ENCODE measurements at regions not wholly inside any gene's neighbourhood (a gene's known extent, or its start where the extent isn't known, plus 50 kb on each side); places are given as distances from the start of the nearest gene placed in this dataset.

DNA sequence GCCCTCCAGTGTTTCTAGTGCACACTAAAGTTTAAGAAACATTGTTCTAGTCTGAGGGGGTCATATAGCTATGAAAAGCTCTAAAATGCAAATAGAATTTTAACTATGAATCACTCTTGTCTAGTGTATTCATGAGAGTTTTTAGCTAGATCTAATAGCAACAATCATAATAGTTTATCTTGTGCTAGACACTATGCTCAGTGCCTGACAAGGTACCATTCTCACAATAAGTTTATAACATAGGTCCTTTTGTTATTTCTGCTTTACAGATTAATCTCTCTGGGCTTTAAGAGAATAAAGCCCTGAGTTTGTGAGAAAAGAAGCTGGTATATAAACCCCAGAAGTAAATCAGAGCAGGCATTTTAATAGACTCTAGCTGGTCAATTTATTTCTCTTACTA is 2120.7 kb downstream of the MAT2B start:
- DNase-seq = no peak

- DNase-seq = no peak
Measured at GRCh38 chr5:165627548-165628170, 2122.2 kb downstream of the MAT2B start.

DNA sequence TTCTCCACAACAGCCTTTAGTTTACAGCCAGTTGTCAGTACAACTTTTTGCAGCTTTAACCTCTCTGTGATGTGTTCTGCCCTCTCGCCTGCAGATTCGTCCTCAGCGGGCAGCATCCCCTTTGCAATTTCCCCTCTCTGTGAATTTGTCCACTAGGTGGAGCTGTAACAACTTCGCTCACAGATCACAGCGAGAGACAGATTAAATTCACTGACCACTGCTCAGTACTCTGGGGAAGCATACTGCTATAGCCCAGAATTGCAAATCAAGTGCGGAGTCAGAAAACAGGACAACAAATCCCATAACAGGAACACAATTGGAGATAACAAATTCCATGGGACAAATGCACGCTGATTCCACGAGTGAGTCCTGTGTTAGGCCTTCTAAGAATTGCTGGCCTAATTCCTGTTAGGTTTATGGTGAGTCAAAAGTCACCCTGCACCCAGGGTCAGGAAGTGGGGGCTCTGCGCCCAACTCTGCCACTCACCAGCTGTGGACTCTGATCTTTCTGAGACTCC is 2124.9 kb downstream of the MAT2B start:
- peak; percentile 32 for DNase-seq

- DNase-seq = no peak
Measured at GRCh38 chr5:165631235-165631634, 2125.8 kb downstream of the MAT2B start.

GRCh38 chr5:165642366-165642765 is 2136.9 kb downstream of the MAT2B start:
- DNase-seq = no peak

DNA sequence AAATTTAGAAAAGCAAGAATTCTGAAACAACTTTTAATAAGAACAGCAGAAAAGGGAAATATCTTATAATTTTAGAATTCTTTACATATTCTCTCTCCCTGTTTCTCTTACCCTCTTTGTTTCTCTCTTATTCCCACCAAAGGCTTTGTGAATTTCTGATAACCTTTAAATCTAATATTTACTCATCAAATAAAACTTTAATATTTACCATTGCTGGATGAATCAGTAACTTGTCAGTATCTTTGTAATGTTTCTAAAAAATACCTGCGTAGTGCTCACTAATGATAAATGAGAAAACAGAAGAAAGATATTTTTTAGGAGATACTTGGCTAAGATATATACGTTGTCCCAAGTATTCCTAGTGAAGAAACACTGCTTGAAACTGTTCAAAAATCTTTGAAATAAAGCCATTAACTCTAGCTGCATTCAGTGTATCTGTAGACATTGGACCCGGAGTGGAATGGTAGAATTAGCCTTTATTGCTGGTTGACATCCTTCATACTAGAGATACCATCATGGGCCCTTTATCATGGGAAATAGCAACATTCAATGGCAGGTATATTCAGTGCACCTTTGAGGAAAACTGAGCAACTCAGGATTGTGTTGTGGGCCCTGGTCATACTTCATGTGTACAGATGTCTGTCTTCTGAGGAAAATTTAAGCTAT is 2160.4 kb downstream of the MAT2B start:
- no peak for DNase-seq

GRCh38 chr5:165673499-165673898 is 2168.1 kb downstream of the MAT2B start:
- no peak for DNase-seq

GRCh38 chr5:165695796-165696195 is 2190.4 kb downstream of the MAT2B start:
- DNase-seq = no peak

GRCh38 chr5:165705960-165706359 is 2200.5 kb downstream of the MAT2B start:
- no peak for DNase-seq

DNA sequence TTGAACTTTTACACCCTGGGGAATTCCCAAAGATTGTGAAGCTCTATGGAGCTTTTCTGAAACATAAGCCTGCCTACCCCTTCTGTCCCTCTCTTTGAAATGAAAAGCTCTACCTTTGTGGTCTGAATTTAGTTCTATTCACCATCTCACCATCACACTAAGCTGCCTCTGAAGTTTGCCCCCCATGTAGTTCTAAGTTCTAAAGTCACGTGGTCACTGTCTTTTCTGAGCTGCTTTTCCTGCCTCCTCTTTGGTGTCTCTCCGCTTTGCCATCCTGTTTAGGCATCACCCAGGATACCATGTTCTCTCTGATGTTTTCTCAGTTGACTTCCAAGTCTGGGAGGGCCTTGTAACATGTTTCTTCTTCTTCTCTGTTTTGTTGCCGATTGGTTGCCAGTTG is 2206.6 kb downstream of the MAT2B start:
- no peak for DNase-seq

DNA sequence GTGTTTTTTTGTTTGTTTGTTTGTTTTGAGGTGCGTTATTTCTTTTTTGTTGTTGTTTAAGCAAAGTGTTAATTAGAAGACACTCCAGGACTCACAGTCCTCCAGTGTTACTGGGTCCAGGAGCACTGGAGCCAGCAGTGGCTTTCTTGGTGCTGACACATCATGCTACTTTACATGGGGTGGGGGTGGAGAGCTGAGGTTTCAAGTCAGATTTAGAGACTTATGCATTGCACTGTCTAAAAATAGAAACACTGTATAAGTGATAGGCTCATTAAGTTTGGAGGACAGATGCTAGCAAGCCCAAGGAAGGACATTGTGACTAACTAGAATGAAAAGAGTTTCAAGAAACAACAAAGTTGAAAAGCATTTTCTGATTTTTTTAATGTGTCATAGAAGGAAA is 2209.2 kb downstream of the MAT2B start:
- DNase-seq = no peak

DNA sequence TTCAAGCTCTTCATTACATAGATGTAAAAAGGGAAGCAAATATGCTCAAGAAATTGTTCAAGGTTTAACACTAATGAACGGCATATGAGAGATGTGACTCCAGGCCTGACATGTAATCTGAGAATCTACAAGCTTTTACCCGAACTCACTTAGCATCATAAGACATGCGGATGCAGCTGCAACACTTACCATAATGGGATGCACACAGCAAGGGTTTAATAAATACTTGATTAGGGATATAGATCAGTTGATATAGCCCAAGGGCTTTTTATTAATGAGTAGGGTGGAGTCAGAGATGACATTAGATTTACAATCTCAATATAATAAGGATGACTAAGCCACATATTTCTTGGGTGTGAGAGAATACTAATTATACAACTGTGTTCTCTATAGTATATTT is 2215.5 kb downstream of the MAT2B start:
- DNase-seq = no peak

GRCh38 chr5:165722401-165722800 is 2217.0 kb downstream of the MAT2B start:
- DNase-seq = no peak

DNA sequence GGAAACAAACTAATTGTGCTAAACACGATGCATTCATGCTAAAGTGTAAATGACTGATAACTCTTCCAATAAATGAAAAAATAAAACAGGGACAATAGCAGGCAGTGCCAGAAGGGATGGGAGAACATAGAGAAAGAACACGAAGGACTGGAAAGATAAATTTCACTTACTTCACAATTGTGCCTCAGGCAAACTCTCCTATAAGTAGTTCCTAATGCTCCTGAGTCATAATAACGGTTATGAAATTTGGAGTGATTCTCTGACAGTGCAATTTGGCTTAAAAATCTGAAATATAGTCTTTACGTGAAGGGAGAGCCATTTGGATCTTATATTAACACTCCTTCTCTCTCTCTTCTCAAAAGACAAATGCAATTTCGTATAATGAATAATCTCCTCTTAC is 2218.5 kb downstream of the MAT2B start:
- DNase-seq = no peak

- DNase-seq = no peak
Measured at GRCh38 chr5:165728425-165728824, 2223.0 kb downstream of the MAT2B start.

DNA sequence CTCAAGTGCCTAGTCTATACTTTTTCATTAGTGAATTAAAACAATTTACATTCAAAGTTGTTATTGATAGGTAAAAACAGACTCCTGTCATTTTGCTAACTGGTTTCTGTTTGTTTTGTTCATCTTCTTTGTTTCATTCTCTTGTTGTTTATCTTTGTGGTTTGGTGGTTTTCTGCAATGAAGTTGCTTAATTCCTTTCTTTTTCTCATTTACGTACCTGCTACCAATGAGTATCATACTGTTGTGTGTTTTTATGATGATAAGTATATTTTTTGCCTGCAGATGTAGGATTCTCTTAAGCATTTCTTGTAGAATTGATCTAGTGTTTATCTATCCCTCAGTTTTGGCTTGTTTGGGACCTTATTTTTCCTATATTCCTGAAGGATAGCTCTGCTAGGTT is 2230.0 kb downstream of the MAT2B start:
- DNase-seq = no peak

DNA sequence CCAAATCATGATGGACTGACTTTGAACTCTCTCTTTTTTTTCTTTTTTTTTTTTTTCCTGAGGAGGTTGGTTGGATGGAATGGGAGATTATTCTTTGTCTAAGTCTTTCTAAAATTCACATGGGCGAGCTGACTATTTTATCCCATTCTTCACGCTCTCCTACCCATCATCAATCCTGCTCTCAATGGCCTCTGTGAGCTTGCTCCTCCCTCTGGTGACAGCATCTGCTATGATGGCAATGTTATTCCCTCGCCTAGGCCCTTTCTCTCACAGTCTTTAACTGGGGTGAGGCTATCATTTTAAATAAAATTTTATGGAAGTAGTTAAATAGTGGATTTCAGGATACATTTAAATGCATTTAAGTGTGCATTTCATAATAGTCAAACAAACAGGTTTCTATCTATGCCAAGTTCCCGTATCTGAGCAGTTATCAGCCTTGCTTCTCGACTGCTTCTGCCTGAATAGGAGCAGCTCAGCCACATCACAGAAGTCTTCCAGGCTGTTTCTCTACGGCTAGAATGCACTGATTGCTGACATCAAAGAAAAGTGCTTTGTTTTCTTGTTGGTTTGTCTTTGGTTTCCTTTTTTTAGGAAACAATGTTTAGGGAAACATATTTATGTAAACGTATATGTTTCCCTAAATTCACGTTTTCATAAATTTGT is 2233.8 kb downstream of the MAT2B start:
- DNase-seq = no peak

GRCh38 chr5:165757791-165758190 is 2252.4 kb downstream of the MAT2B start:
- no peak for DNase-seq

GRCh38 chr5:165775111-165775510 is 2269.7 kb downstream of the MAT2B start:
- no peak for DNase-seq

- DNase-seq = no peak
Measured at GRCh38 chr5:165779505-165779904, 2274.1 kb downstream of the MAT2B start.

DNA sequence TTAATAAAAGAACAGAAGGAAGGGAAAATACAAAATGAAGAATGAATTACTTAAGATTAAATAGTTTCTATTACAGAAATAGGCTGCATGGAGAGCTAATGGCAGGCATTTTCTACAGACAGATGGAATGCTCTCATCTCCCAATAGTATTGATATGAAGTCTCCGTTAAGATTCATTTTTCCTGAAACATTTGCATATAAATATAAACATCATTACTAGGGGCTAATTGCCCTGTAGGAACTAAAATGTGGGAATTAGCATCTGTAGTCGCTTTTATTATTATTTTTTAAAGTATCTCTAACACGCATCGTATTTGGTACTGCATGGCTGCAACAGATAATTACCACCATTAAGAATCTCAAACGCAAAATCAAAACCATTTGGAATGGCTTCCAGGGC is 2275.5 kb downstream of the MAT2B start:
- DNase-seq = no peak

DNA sequence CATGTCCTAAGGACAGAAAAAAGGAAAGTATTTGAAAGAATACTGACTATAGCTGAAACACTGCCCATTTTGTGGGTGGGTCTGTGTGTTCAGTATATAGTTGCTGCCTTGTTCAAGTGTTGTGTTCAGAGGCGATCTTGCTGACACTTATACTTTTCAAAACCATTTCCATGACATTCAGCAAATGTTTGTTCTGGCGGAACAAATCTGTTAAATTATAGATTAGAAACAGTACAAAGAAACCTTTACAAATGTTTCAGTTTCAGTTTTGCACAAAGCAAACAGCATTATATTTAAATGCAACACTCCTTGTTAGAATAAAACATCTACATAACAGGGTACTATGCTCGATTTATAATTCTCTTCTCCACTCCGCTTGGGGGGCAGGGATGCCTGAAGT is 2276.3 kb downstream of the MAT2B start:
- DNase-seq = no peak

DNA sequence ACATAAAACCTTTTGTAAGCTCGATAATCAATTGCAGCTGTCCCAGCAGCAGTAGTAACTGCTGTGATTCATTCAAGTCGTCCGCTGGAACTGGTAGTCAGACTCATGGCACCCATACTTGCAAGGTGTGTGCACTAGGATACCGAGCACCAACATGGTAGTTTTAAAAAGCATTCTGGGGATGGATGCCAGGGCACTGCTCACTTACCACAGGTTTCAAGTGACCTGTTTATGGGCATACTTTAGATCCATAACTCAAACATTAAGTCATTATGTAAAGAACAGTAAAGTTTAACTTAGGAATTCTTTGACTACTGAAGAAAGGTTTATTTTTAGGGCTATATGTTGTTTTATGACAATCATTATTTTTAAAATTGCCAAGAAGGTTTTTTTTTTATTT is 2277.6 kb downstream of the MAT2B start:
- no peak for DNase-seq

DNA sequence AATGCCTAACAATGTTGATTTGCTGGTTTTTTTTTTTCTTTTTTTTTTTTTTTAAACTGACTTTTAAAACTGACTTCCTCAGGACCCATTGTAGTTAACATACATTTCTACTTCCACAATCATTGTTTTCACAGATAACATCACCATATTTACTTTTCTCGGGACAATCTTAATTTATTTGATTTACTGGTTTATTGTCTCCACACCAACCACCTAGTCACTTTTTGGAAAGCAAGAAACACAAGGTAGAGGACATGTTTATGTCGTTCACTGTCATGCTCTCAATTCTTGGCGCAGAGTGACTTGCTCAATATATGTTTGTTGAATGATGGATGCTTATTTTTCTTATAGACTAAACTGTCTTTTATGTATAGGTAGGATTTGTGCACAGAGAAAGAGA is 2280.7 kb downstream of the MAT2B start:
- no peak for DNase-seq

Measured in COR-L47 (cell line).